GM23338 (cell line): ENCODE measurements at regions not wholly inside any gene's neighbourhood (a gene's known extent, or its start where the extent isn't known, plus 50 kb on each side); places are given as distances from the start of the nearest gene placed in this dataset.

Source experiments
- EZH2 ChIP-seq: fragments of 200-600 bp; sonication (generic); IDR thresholded peaks from one replicate; pipeline ENCODE4 v1.8.0; 2017; ENCODE audit warnings: antibody characterized with exemption, mild to moderate bottlenecking, low read depth; ENCODE audit not compliant: unreplicated experiment
- EZH2phosphoT487 ChIP-seq: fragments of 200-600 bp; sonication (generic); IDR thresholded peaks from one replicate; pipeline ENCODE4 v1.8.1; 2018; ENCODE audit warnings: antibody characterized with exemption; ENCODE audit not compliant: unreplicated experiment
- JUNB ChIP-seq: IDR thresholded peaks from one replicate; pipeline ENCODE4 v1.6.1; 2016; ENCODE audit warnings: antibody characterized with exemption; ENCODE audit not compliant: unreplicated experiment
- NANOG ChIP-seq: IDR thresholded peaks from 2 replicates; pipeline ENCODE4 v1.6.1; 2016; ENCODE audit warnings: antibody characterized with exemption, borderline replicate concordance
- POLR2AphosphoS5 ChIP-seq: IDR thresholded peaks from 2 replicates; pipeline ENCODE4 v1.6.1; 2016; ENCODE audit warnings: antibody characterized with exemption, low read depth
- REST ChIP-seq: IDR thresholded peaks from one replicate; pipeline ENCODE4 v1.6.1; 2018; ENCODE audit warnings: antibody characterized with exemption; ENCODE audit not compliant: unreplicated experiment
- ZNF331 ChIP-seq: fragments of 250-450 bp; sonication (Bioruptor Pico); IDR thresholded peaks from 2 replicates; pipeline ENCODE4 v1.5.0; 2020; ENCODE audit warnings: low read depth, mild to moderate bottlenecking, moderate library complexity
- ZNF462 ChIP-seq: fragments of 250-450 bp; sonication (Bioruptor Pico); IDR thresholded peaks from 2 replicates; pipeline ENCODE4 v1.5.0; 2020; ENCODE audit warnings: mild to moderate bottlenecking, moderate library complexity
- TF ChIP-seq, protein P1 (sequence below), 2 experiments: fragments of 200-600 bp in 1 of 2; sonication (generic) in 1 of 2; conservative IDR thresholded peaks; 2 replicates each; pipeline versions ENCODE4 v1.5.1 to v1.6.1; 2016 to 2017; ENCODE audit warnings: antibody characterized with exemption in 2 of 2, low read depth in 2 of 2, mild to moderate bottlenecking in 2 of 2, moderate library complexity in 1 of 2
- TF ChIP-seq, protein P2 (sequence below): IDR thresholded peaks from 2 replicates; pipeline ENCODE4 v1.6.1; 2016; ENCODE audit warnings: antibody characterized with exemption

- TF ChIP-seq POLR2AphosphoS5 (no peak), NANOG (no peak), EZH2 (no peak), REST (no peak), EZH2phosphoT487 (no peak), JUNB (no peak), ZNF331 (no peak), ZNF462 (no peak)
- TF ChIP-seq, protein P1, sequence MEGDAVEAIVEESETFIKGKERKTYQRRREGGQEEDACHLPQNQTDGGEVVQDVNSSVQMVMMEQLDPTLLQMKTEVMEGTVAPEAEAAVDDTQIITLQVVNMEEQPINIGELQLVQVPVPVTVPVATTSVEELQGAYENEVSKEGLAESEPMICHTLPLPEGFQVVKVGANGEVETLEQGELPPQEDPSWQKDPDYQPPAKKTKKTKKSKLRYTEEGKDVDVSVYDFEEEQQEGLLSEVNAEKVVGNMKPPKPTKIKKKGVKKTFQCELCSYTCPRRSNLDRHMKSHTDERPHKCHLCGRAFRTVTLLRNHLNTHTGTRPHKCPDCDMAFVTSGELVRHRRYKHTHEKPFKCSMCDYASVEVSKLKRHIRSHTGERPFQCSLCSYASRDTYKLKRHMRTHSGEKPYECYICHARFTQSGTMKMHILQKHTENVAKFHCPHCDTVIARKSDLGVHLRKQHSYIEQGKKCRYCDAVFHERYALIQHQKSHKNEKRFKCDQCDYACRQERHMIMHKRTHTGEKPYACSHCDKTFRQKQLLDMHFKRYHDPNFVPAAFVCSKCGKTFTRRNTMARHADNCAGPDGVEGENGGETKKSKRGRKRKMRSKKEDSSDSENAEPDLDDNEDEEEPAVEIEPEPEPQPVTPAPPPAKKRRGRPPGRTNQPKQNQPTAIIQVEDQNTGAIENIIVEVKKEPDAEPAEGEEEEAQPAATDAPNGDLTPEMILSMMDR (conservative IDR thresholded peaks at IDR 0.05; ENCODE audit: low read depth in 2 of 2): no peak
- TF ChIP-seq, protein P2, sequence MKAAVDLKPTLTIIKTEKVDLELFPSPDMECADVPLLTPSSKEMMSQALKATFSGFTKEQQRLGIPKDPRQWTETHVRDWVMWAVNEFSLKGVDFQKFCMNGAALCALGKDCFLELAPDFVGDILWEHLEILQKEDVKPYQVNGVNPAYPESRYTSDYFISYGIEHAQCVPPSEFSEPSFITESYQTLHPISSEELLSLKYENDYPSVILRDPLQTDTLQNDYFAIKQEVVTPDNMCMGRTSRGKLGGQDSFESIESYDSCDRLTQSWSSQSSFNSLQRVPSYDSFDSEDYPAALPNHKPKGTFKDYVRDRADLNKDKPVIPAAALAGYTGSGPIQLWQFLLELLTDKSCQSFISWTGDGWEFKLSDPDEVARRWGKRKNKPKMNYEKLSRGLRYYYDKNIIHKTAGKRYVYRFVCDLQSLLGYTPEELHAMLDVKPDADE: no peak
Measured at GRCh38 chr16:9031107-9031506, 60.3 kb upstream of the HAPSTR1 start.
